ENCODE measurements at regions not wholly inside any gene's neighbourhood (a gene's known extent, or its start where the extent isn't known, plus 50 kb on each side); places are given as distances from the start of the nearest gene placed in this dataset.

DNA sequence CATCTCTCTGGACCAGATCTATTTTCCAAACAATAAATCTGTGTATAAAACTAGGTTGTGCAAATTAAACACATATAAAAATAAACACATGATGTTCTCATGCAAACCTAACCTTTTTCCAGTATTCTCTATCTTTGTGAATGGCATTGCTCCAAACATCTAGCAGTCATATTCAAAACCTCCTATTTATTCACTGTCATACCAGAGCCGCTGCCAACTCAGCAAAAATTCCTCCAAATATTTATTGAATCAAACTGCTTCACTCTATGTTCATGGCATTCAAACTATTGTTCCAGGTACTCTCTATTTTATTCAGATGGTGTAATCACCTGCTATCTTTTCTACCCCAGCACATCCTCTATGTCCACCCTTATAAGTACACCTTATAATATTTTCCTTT is 652.1 kb upstream of the RIOK2 start:
- TF ChIP-seq, protein P1, sequence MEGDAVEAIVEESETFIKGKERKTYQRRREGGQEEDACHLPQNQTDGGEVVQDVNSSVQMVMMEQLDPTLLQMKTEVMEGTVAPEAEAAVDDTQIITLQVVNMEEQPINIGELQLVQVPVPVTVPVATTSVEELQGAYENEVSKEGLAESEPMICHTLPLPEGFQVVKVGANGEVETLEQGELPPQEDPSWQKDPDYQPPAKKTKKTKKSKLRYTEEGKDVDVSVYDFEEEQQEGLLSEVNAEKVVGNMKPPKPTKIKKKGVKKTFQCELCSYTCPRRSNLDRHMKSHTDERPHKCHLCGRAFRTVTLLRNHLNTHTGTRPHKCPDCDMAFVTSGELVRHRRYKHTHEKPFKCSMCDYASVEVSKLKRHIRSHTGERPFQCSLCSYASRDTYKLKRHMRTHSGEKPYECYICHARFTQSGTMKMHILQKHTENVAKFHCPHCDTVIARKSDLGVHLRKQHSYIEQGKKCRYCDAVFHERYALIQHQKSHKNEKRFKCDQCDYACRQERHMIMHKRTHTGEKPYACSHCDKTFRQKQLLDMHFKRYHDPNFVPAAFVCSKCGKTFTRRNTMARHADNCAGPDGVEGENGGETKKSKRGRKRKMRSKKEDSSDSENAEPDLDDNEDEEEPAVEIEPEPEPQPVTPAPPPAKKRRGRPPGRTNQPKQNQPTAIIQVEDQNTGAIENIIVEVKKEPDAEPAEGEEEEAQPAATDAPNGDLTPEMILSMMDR (conservative IDR thresholded peaks at IDR 0.05; ENCODE audit: low read length): no peak
- DNase-seq (ENCODE audit: low read depth): no peak
- no peak overlapping the region for H3K4me3 ChIP-seq (ENCODE audit: low read length)

DNA sequence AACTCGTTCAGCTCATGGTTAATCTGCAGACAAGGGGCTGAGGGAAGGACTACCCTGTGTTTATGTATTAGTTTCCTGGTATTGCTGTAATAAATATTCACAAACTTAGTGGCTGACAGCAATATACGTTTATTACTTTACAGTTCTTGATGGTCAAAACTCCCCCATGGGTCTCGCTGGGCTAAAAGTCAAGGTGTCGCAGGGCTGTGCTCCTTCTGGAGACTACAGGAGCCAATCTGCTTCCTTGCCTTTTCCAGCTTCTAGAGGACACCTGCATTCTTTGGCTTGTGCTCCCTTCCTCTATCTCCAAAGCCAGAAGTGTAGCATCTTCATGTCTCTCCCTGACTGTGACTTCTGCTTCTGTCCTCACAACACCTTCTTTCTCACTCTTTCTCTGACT is 653.8 kb upstream of the RIOK2 start:
- no peak for DNase-seq (ENCODE audit: low read depth)
- TF ChIP-seq, protein P1 (conservative IDR thresholded peaks at IDR 0.05; ENCODE audit: low read length): no peak
- no peak overlapping the region for H3K4me3 ChIP-seq (ENCODE audit: low read length)

DNA sequence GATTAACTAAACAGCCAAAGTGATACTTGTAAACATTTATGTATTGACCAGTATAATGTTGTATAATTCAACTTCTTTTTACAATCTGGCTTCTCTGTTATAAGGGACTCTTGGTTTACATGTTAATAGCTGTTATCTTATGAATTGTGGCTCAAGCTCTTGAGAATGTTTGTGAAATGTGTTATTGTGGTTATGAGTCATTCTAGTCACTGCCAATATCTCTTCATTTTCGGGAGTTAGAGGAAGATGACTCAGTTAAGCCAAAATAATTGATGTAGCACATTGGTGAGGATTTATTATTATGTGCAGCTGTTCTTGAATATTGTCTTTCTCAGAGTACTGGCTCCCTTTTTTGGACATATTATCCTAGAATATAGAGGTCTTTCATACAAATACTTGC is 655.2 kb upstream of the RIOK2 start:
- peak; percentile 93 for DNase-seq (ENCODE audit: low read depth)

DNA sequence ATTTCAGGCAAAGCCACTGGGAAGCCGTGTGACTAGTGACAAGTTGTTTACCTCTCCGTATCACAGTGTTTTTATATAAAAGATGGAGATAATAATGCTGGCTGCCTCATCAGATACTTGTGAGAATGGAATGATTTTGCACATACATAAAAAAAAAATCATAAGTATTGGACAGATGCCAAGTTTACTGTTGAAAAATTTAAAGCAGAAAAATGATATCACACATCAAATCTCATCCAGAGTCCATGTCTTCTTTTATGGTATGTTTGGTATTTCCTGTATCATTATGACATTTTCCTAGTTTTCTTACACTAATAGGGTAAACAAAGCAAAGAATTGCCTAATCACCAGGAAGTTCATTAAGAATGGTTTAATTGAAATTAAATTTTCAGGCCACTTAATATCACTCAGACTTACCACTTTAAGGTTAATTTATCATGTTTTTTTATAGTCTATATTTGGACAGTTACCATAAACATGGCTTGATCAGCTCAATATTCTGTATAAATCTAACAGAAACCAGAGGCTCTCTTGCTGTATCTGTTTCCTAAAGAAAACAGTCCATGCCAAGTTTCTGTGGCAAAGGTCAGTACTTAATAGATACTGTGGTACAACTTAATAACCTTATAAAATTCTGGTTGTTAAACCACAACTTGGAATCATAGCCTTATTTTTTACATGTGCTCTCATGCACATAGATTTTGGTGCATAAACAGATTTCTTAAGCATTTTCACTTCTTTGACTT is 656.5 kb upstream of the RIOK2 start:
- H3K4me3 ChIP-seq (ENCODE audit: low read length): no peak overlapping the region
- DNase-seq (ENCODE audit: low read depth): peak; percentile 9
- TF ChIP-seq, protein P1 (conservative IDR thresholded peaks at IDR 0.05; ENCODE audit: low read length): no peak

More for the DNA sequence above, 655.2 kb upstream of the RIOK2 start:
- no peak overlapping the region for H3K4me3 ChIP-seq (ENCODE audit: low read length)
- TF ChIP-seq, protein P1 (conservative IDR thresholded peaks at IDR 0.05; ENCODE audit: low read length): no peak

DNA sequence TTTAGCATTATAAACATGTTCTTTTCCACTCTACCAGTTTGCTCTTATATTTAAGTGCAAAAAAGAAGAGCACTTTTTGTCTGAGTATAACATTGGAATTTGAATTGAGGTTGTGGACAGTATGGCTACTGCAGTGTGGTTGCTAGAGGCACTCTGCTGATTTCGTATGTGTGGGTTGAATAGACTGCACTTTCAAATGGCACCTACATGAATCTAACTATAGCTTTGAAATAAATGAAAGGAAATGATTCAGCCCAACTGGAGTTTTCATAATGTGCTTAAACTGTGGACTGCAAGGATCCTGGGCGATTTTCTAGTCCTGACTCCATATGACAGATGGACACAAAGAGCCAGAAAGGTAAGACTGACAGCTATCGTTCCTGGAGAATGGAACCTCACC is 657.6 kb upstream of the RIOK2 start:
- no peak overlapping the region for H3K4me3 ChIP-seq (ENCODE audit: low read length)
- TF ChIP-seq, protein P1 (conservative IDR thresholded peaks at IDR 0.05; ENCODE audit: low read length): no peak
- DNase-seq (ENCODE audit: low read depth): peak; percentile 4

DNA sequence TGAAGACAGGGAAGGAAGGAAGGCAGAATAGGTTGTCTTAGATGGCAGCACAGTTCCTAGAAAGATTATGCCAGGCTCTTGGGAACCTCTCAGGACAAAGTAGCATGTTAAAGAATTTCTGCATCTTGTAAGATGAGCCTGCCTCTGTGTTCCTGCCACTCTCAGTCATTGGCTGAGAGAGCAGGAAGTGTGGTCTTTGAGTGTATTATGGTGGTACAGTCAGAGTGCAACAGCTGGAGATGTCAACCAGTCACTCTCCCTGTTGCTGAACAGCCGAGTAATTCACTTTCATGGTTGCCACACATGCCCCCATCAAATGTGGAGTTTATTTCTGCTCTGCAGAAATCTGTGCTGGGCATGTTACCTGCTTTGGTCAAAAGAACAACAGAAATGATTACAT is 659.6 kb upstream of the RIOK2 start:
- no peak for DNase-seq (ENCODE audit: low read depth)
- no peak overlapping the region for H3K4me3 ChIP-seq (ENCODE audit: low read length)
- TF ChIP-seq, protein P1 (conservative IDR thresholded peaks at IDR 0.05; ENCODE audit: low read length): no peak

DNA sequence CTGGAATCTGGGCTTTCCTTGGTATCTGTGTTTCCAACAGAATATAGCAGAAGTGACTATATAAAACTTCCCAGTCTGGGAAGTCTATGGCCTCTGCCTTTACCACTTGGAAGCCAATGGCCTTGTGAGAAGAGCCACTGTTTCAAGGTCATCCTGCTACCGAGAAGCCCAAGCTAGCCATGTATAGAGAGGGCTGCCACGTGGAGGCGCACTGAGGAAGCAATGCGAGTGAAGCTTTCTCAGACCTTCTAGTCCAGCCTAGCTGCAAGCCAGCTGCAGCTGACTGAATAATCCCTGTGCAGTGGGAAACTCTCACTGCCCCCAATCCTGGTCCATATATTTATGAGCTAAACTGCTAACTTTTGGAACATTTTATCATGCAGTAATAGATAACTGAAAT is 661.8 kb upstream of the RIOK2 start:
- H3K4me3 ChIP-seq (ENCODE audit: low read length): no peak overlapping the region
- TF ChIP-seq, protein P1 (conservative IDR thresholded peaks at IDR 0.05; ENCODE audit: low read length): no peak
- DNase-seq (ENCODE audit: low read depth): no peak
